PC-9 (cell line): ENCODE measurements at regions not wholly inside any gene's neighbourhood (a gene's known extent, or its start where the extent isn't known, plus 50 kb on each side); places are given as distances from the start of the nearest gene placed in this dataset.

Source experiments
- BruUV-seq: library from RNA; stranded (reverse); fragments of 400-500 nt; replicated peaks from 2 replicates; lab custom pipeline; 2021; lab: Mats Ljungman, UMichigan
- CTCF ChIA-PET: fragments of 300-600 bp; sonication (Branson Sonifier 250); formaldehyde crosslinking; loops from one replicate; lab custom pipeline; 2022; ENCODE audit warnings: antibody characterized with exemption; lab: Charles Lee
- POLR2A ChIA-PET: fragments of 300-600 bp; sonication (Branson Sonifier 250); formaldehyde crosslinking; loops from one replicate; lab custom pipeline; 2022; ENCODE audit warnings: antibody characterized with exemption; ENCODE audit not compliant: unreplicated experiment; lab: Charles Lee
- DNase-seq, 2 experiments: peaks; one replicate each; pipeline versions ENCODE4 v3.0.0 to v3.0.0-alpha.2; 2015 to 2022; ENCODE audit warnings: mixed read lengths in 1 of 2
- H2AFZ ChIP-seq: fragments of 200-600 bp; sonication (generic); 2 replicates; pipeline ENCODE4 v1.8.1; 2017; ENCODE audit warnings: antibody characterized with exemption
- H3F3A ChIP-seq: fragments of 200-600 bp; sonication (generic); 2 replicates; pipeline ENCODE4 v1.8.1; 2017; ENCODE audit warnings: antibody characterized with exemption, mild to moderate bottlenecking, low read depth; ENCODE audit not compliant: insufficient read depth
- H3K27ac ChIP-seq: fragments of 200-600 bp; sonication (generic); 2 replicates; pipeline ENCODE4 v1.6.1; 2016; ENCODE audit warnings: mixed run types
- H3K27me3 ChIP-seq: fragments of 200-600 bp; sonication (generic); 2 replicates; pipeline ENCODE4 v1.6.1; 2016; ENCODE audit warnings: low read depth, mixed run types; ENCODE audit not compliant: insufficient read depth
- H3K36me3 ChIP-seq: fragments of 200-600 bp; sonication (generic); 2 replicates; pipeline ENCODE4 v1.6.1; 2016; ENCODE audit warnings: low read depth, mixed run types
- H3K4me1 ChIP-seq: fragments of 200-600 bp; sonication (generic); replicated peaks from 2 replicates; pipeline ENCODE4 v1.6.1; 2016; ENCODE audit warnings: mixed run types; ENCODE audit not compliant: insufficient read depth
- H3K4me2 ChIP-seq: fragments of 200-600 bp; sonication (generic); 2 replicates; pipeline ENCODE4 v1.6.1; 2017; ENCODE audit warnings: mixed run types
- H3K4me3 ChIP-seq: fragments of 200-600 bp; sonication (generic); 2 replicates; pipeline ENCODE4 v1.6.1; 2016; ENCODE audit warnings: mixed run types
- H3K79me2 ChIP-seq: fragments of 200-600 bp; sonication (generic); 2 replicates; pipeline ENCODE4 v1.6.1; 2017; ENCODE audit warnings: low read depth, mixed run types
- H3K9me2 ChIP-seq: fragments of 200-600 bp; sonication (generic); 2 replicates; pipeline ENCODE4 v1.8.1; 2017; ENCODE audit warnings: mild to moderate bottlenecking; ENCODE audit not compliant: insufficient read depth
- H3K9me3 ChIP-seq: fragments of 200-600 bp; sonication (generic); 2 replicates; pipeline ENCODE4 v1.8.1; 2016; ENCODE audit warnings: low read depth; ENCODE audit not compliant: insufficient read depth
- H4K20me1 ChIP-seq: fragments of 200-600 bp; sonication (generic); 2 replicates; pipeline ENCODE4 v1.8.1; 2017; ENCODE audit not compliant: insufficient read depth
- CTCF ChIP-seq: fragments of 200-600 bp; sonication (generic); conservative IDR thresholded peaks from 2 replicates; pipeline ENCODE4 v1.6.1; 2017; ENCODE audit warnings: mixed run types, antibody characterized with exemption, mild to moderate bottlenecking, moderate library complexity
- EZH2 ChIP-seq: fragments of 200-600 bp; sonication (generic); IDR thresholded peaks from 2 replicates; pipeline ENCODE4 v1.8.0; 2017; ENCODE audit warnings: antibody characterized with exemption, low read depth
- intact Hi-C: fragments of 100-400 bp; cut with micrococcal nuclease; formaldehyde crosslinking; loops from one replicate; pipeline ENCODE4 v1.10.0; 2022; ENCODE audit not compliant: unreplicated experiment

GRCh38 chr3:28980131-28980530, 300.7 kb upstream of the RBMS3 start:
- Histone ChIP-seq H3K79me2 (no peaks in the 10 kb centered on the region), H2AFZ (no peak overlapping the region), H3K9me3 (no peaks in the 10 kb centered on the region), H3K4me2 (no peak overlapping the region), H3K4me3 (no peak overlapping the region), H3K36me3 (no peaks in the 10 kb centered on the region), H3F3A (no peaks in the 10 kb centered on the region), H3K27me3 (no peaks in the 10 kb centered on the region), H3K27ac (no peak overlapping the region), H4K20me1 (no peaks in the 10 kb centered on the region), H3K4me1 (no peaks in the 10 kb centered on the region), H3K9me2 (no peaks in the 10 kb centered on the region)
- TF ChIP-seq EZH2, result no peak
- no peak for TF ChIP-seq CTCF
- ChIA-PET CTCF (interaction anchor here (0.6 kb wide), 1 partner anchor 51 kb away, joined by 3 read pairs; no protein-coding TSS in a partner anchor), POLR2A (no interaction called here)
- no peak for DNase-seq
- intact Hi-C loops, result no loop called here
- BruUV-seq, result no TSS peak

- H3K27ac ChIP-seq, result no peak overlapping the region
- H3K27me3 ChIP-seq, result no peaks in the 10 kb centered on the region
- H3F3A ChIP-seq, result no peaks in the 10 kb centered on the region
- no peaks in the 10 kb centered on the region for H4K20me1 ChIP-seq
- BruUV-seq, result no TSS peak
- CTCF ChIA-PET, result no interaction called here
- H2AFZ ChIP-seq, result no peak overlapping the region
- DNase-seq, result no peak
- POLR2A ChIA-PET, result no interaction called here
- no peak overlapping the region for H3K4me2 ChIP-seq
- H3K36me3 ChIP-seq, result no peaks in the 10 kb centered on the region
- TF ChIP-seq EZH2 (no peak), CTCF (no peak)
- H3K9me2 ChIP-seq, result no peaks in the 10 kb centered on the region
- no peaks in the 10 kb centered on the region for H3K9me3 ChIP-seq
- intact Hi-C loops, result no loop called here
- H3K4me1 ChIP-seq, result no peaks in the 10 kb centered on the region
- no peak overlapping the region for H3K4me3 ChIP-seq
- H3K79me2 ChIP-seq, result no peaks in the 10 kb centered on the region
Measured at GRCh38 chr3:28980631-28981030, 300.2 kb upstream of the RBMS3 start.

- no peak overlapping the region for H3K4me3 ChIP-seq
- H2AFZ ChIP-seq, result no peak overlapping the region
- H3K9me2 ChIP-seq, result no peaks in the 10 kb centered on the region
- CTCF ChIA-PET, result no interaction called here
- POLR2A ChIA-PET, result interaction anchor here (0.6 kb wide), 1 partner anchor 55 kb away, joined by 7 read pairs; no protein-coding TSS in a partner anchor
- H3K4me1 ChIP-seq, result no peaks in the 10 kb centered on the region
- intact Hi-C loops, result no loop called here
- H4K20me1 ChIP-seq, result no peaks in the 10 kb centered on the region
- H3K27me3 ChIP-seq, result no peaks in the 10 kb centered on the region
- no TSS peak for BruUV-seq
- H3K27ac ChIP-seq, result no peak overlapping the region
- H3F3A ChIP-seq, result no peaks in the 10 kb centered on the region
- H3K9me3 ChIP-seq, result no peaks in the 10 kb centered on the region
- H3K36me3 ChIP-seq, result no peaks in the 10 kb centered on the region
- no peak for DNase-seq
- TF ChIP-seq EZH2, result no peak
- TF ChIP-seq CTCF, result no peak
- no peaks in the 10 kb centered on the region for H3K79me2 ChIP-seq
- H3K4me2 ChIP-seq, result no peak overlapping the region
Measured at GRCh38 chr3:28982906-28983305, 298.0 kb upstream of the RBMS3 start.
